Superior temporal gyrus (tissue), 1 donor: ENCODE measurements at regions not wholly inside any gene's neighbourhood (a gene's known extent, or its start where the extent isn't known, plus 50 kb on each side); places are given as distances from the start of the nearest gene placed in this dataset.

Experiments used
- DNase-seq: peaks from one replicate; pipeline ENCODE4 v3.0.0-alpha.2; 2016; ENCODE audit errors: extremely low spot score

GRCh38 chr5:175037820-175038219 lies 313.4 kb downstream of the MSX2 start:
- no peak for DNase-seq

- DNase-seq, result no peak
Observed at GRCh38 chr5:175035882-175036533, 311.6 kb downstream of the MSX2 start.

- no peak for DNase-seq
Observed at GRCh38 chr5:175034924-175035323, 310.5 kb downstream of the MSX2 start.

GRCh38 chr5:175032741-175033151 lies 308.4 kb downstream of the MSX2 start:
- peak; percentile 22 for DNase-seq

- no peak for DNase-seq
Observed at GRCh38 chr5:175032013-175032412, 307.6 kb downstream of the MSX2 start.

GRCh38 chr5:175027390-175027789 lies 303.0 kb downstream of the MSX2 start:
- no peak for DNase-seq

DNA sequence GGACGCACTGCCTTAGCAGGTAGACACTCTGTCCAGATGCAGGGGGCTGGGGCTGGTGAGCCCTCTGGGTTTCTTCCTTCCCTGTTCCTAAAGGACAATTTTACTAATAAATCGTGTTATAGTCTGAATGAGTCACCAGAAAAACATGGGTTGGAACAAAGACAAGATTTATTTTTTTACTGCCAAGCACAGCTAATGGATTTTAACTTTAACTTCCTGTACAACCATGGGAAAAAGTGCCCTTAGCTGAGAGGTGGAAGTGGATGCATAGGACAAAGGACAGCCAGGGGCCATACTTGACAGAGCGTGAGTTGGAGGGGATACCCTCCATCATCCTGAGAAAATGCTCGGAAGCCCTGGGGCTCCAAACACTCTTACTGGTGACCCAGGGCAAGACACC lies 300.7 kb downstream of the MSX2 start:
- no peak for DNase-seq

DNA sequence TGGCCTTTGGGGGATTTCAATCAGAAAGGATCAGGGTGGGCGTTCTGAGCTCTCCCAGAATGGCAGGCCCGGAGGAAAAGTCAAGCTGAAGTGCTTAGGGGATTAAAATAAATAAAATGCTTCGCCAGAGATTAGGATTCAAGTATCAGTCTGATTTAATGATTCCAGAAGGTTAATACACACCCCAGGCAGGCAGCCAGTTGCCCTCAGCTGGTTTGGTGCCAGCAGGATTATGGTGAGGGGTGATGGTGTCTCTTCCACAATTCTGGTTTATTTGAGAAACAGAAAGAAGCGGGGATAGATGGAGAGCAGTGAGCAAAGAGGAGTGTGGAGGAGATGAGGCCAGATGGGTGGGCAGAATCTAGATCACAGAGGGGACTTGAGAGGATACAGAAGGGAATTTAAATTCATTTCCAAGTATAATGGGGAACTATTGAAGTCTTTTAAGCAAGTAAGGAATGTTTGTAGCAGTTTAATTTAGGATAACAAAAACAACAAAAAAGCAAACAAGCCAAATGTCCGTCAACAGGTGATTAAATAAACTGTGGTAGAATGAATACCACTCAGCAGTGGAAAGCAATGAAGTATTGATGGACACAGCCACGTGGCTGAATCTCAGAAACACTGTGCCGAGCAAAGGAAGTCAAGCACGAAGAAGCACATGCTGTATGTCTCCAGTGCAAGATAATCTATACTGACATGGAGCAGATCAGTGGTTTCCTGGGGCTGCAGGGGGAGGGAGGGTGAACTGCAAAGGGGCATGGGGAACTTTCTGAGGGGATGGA lies 297.7 kb downstream of the MSX2 start:
- DNase-seq, result no peak

DNA sequence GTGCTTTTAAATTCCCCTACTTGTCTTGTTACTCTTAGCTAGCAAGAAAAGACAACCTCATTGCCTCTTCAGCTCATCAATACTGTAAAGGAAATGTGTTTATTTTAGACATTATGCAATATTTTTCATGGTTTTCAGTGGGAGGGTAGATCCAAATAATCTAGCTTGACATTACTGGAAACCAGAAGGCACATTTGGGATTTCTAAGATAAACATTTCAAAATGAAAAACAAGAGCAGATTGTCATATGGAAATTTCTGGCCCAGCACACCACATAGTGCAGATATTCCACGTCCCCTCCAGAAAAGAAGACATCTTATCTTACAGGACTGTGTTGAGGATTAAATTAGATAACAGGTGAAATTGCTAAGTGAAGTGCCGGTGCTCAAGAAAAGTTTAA lies 296.9 kb downstream of the MSX2 start:
- DNase-seq, result no peak

- DNase-seq, result no peak
Observed at GRCh38 chr5:175015028-175015685, 290.8 kb downstream of the MSX2 start.

DNA sequence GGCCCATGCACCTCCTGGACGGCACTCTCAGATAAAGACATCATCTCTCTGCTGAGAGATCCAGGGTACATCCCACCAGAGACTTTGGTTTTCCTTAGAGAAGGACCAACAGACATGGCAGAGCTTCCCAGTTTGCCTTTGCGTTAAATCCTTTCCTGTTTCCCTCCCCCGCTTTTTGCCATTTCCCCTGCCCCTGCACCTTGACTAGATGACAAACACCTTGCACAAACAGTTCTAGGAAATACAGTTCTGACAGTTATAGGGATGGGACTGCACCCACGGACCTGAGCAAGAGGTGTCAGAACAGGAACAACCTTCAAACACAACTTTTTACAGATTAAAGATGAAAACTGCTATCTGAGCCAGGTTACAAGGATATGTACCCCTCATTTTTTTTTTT lies 288.9 kb downstream of the MSX2 start:
- DNase-seq, result no peak

DNA sequence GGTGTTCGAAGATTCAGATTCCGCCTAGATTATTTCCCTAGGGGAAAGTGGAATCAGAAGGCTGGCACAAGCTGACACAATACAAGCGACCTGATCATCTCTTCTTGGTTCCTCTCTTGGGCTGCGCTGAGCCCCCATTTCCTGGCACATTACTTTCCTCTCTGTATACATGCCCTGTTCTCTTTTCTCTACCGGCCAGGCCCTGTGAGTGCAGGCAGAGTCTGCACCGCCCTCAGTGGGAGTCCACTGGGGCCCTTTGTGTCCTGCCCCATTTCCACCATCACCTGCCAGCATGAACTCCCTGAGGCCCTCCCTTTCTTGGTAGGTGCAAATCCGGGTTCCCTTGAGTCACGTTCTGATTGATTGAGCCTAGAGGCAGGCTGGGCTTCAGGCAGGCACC lies 287.9 kb downstream of the MSX2 start:
- DNase-seq, result no peak

GRCh38 chr5:175003531-175003930 lies 279.1 kb downstream of the MSX2 start:
- no peak for DNase-seq

DNA sequence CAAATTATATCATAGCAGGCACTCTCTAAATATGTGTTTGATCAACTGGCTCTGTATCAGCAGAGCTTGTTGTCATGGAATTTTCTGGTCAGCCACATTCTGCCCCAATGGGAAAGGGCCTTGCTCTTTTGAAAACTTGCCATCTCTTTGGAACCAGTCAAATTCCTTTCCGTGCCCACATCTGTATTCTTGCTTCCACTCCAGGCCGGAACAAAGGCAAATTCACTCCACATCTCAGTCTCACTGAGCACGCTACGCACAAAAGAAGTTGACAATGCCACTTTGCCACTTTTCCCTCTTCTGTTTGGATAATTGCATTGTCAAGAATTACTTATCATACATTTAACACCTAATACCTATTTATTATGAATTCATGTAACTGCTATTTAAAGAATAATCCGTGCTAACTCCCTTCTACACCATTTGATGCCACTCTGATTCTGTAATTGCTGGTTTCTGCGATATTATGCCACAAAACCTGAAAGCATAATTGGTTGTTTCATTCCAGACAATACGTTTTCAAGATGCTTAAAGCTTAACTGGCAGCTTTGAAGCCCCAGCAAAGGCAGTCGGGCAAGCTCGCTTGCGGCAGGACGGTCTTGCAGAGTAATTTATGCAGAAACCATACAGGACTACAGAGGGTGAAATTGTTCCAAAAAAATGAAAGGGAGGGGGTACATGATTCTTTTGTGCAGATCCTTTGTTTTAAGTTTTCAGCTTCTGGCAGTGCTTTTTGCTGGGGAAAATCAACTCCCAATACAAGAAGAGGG lies 277.7 kb downstream of the MSX2 start:
- no peak for DNase-seq

- DNase-seq, result no peak
Observed at GRCh38 chr5:175001311-175001710, 276.9 kb downstream of the MSX2 start.

DNA sequence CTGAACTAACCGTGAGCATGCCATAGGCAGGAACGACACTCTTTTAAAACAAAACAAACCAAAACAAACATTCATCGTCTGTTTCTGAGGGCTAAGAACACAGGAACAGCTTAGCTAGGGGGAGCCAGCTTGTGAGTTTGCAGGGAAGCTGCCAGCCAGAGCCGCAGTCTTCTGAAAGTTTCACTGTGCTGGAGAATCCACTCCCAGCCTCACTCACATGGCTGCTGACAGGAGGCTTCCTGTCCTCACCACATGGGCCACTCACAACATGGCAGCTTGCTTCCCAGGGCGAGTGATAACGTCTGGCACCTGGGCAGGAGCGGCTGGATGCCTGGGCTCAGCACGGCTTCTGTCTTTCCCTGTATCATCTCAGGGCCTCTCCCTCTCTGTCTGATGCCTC lies 275.2 kb downstream of the MSX2 start:
- no peak for DNase-seq

DNA sequence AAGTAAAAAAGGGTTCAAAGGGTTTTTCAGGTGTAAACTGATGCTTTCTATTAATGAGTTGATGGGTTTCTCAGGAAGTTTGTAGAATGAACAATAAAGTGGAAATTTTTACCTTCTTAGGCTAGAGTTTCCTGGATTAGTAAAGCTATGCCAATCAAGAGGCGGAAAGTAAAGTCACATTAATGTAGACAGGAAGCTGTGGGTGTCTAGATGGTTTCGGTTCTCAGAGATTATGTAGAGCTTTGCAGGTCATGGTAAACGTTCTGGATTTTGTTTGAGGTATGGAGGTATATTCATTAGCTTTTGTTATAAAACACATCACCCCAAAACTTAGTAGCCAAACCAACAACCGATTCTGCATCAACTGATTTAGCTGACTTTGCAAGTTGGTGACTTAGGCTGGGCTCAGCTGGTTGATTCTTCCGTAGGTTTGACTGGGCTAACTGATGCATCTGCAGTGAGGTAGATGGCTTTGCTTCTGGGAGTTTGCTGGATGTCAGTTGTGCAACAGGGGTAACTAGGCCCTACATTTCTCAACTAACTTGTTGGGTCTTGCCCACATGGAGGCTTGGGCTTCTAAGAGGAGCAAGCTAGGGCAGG lies 273.8 kb downstream of the MSX2 start:
- no peak for DNase-seq

- DNase-seq, result no peak
Observed at GRCh38 chr5:174997688-174998087, 273.3 kb downstream of the MSX2 start.

DNA sequence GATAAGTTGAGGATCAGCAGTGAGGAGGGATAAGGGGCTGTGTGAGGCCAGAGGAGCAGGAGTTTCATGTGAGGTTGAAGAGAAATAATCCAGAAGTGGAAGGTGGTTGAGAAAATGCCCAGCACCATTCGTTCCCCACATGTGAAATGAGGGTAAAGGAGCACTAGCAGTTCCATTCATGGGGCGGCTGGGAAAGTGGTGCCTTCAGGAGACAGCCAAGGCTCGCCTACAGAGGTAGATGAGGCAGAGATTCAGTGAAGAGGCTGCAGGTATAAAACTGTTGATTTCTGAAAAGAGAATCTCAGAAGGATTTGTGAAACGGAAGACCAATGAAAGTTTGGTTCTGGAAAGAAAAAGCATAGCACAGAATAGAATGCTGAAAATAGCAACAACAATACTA lies 272.6 kb downstream of the MSX2 start:
- peak; percentile 29 for DNase-seq

GRCh38 chr5:174995827-174996226 lies 271.4 kb downstream of the MSX2 start:
- peak; percentile 53 for DNase-seq

DNA sequence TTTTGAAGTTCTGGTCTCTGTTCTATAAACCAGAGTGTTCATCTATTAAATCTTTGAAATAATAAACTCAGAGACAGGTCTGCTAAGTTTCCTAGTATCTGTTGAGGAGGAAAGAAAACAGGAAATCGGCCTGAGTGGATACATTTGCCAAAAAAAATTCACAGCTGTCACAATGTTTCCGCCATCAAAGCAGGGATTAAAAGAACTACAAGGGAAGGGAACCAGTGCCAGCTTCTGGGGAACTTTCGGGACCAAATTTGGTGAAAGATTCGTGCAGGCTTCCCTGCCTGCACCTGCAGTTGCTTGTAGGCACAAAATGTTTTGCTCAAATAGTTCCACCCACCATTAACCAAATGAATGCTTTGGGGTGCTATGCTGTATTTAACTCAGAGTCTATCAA lies 267.5 kb downstream of the MSX2 start:
- no peak for DNase-seq

- DNase-seq, result no peak
Observed at GRCh38 chr5:174990909-174991308, 266.5 kb downstream of the MSX2 start.
